ENCODE measurements at regions not wholly inside any gene's neighbourhood (a gene's known extent, or its start where the extent isn't known, plus 50 kb on each side); places are given as distances from the start of the nearest gene placed in this dataset.

GRCh38 chr1:117270679-117271078, 60.0 kb upstream of the VTCN1 start:
- Histone ChIP-seq H3K27me3 (ENCODE audit: insufficient read depth, poor library complexity, severe bottlenecking) (no peaks in the 10 kb centered on the region), H3K9me3 (ENCODE audit: severe bottlenecking) (no peaks in the 10 kb centered on the region), H3K36me3 (ENCODE audit: low read depth) (no peaks in the 10 kb centered on the region), H3K27ac (ENCODE audit: poor library complexity, severe bottlenecking) (no peak overlapping the region), H3K4me3 (ENCODE audit: severe bottlenecking) (no peak overlapping the region), H3K4me1 (ENCODE audit: insufficient read depth, poor library complexity, severe bottlenecking) (no peaks in the 10 kb centered on the region)
- DNase-seq (ENCODE audit: low spot score) (no peak), ATAC-seq (ENCODE audit: low read depth) (no peak)
- no peak for TF ChIP-seq CTCF (IDR thresholded peaks at IDR 0.05; ENCODE audit: poor library complexity, severe bottlenecking)

- ATAC-seq (ENCODE audit: low read depth), result no peak
- TF ChIP-seq CTCF (IDR thresholded peaks at IDR 0.05; ENCODE audit: poor library complexity, severe bottlenecking), result no peak
- H3K4me3 ChIP-seq (ENCODE audit: severe bottlenecking), result no peak overlapping the region
- H3K27ac ChIP-seq (ENCODE audit: poor library complexity, severe bottlenecking), result no peak overlapping the region
- no peaks in the 10 kb centered on the region for H3K27me3 ChIP-seq (ENCODE audit: insufficient read depth, poor library complexity, severe bottlenecking)
- H3K36me3 ChIP-seq (ENCODE audit: low read depth), result no peaks in the 10 kb centered on the region
- DNase-seq (ENCODE audit: low spot score), result no peak
- H3K4me1 ChIP-seq (ENCODE audit: insufficient read depth, poor library complexity, severe bottlenecking), result no peaks in the 10 kb centered on the region
- no peaks in the 10 kb centered on the region for H3K9me3 ChIP-seq (ENCODE audit: severe bottlenecking)
Measured at GRCh38 chr1:117268535-117269455, 58.1 kb upstream of the VTCN1 start.

GRCh38 chr1:117267232-117267774, 56.6 kb upstream of the VTCN1 start:
- no peak for ATAC-seq (ENCODE audit: low read depth)
- H3K4me1 ChIP-seq (ENCODE audit: insufficient read depth, poor library complexity, severe bottlenecking), result no peaks in the 10 kb centered on the region
- TF ChIP-seq CTCF (IDR thresholded peaks at IDR 0.05; ENCODE audit: poor library complexity, severe bottlenecking), result no peak

GRCh38 chr1:117262976-117263375, 52.2 kb upstream of the VTCN1 start:
- ATAC-seq (ENCODE audit: low read depth), result no peak
- Histone ChIP-seq H3K9me3 (ENCODE audit: severe bottlenecking) (no peaks in the 10 kb centered on the region), H3K4me3 (ENCODE audit: severe bottlenecking) (no peak overlapping the region), H3K27me3 (ENCODE audit: insufficient read depth, poor library complexity, severe bottlenecking) (no peaks in the 10 kb centered on the region), H3K27ac (ENCODE audit: poor library complexity, severe bottlenecking) (no peak overlapping the region), H3K36me3 (ENCODE audit: low read depth) (no peaks in the 10 kb centered on the region), H3K4me1 (ENCODE audit: insufficient read depth, poor library complexity, severe bottlenecking) (no peaks in the 10 kb centered on the region)
- TF ChIP-seq CTCF (IDR thresholded peaks at IDR 0.05; ENCODE audit: poor library complexity, severe bottlenecking), result no peak
- DNase-seq (ENCODE audit: low spot score), result no peak

More at GRCh38 chr1:117267232-117267774, 56.6 kb upstream of the VTCN1 start:
- no peaks in the 10 kb centered on the region for H3K9me3 ChIP-seq (ENCODE audit: severe bottlenecking)
- no peak for DNase-seq (ENCODE audit: low spot score)
- no peaks in the 10 kb centered on the region for H3K36me3 ChIP-seq (ENCODE audit: low read depth)
- no peak overlapping the region for H3K4me3 ChIP-seq (ENCODE audit: severe bottlenecking)
- H3K27me3 ChIP-seq (ENCODE audit: insufficient read depth, poor library complexity, severe bottlenecking), result no peaks in the 10 kb centered on the region
- H3K27ac ChIP-seq (ENCODE audit: poor library complexity, severe bottlenecking), result no peak overlapping the region

- H3K36me3 ChIP-seq (ENCODE audit: low read depth), result no peaks in the 10 kb centered on the region
- ATAC-seq (ENCODE audit: low read depth) (no peak), DNase-seq (ENCODE audit: low spot score) (no peak)
- no peak for TF ChIP-seq CTCF (IDR thresholded peaks at IDR 0.05; ENCODE audit: poor library complexity, severe bottlenecking)
- no peaks in the 10 kb centered on the region for H3K9me3 ChIP-seq (ENCODE audit: severe bottlenecking)
- H3K27me3 ChIP-seq (ENCODE audit: insufficient read depth, poor library complexity, severe bottlenecking), result no peaks in the 10 kb centered on the region
- no peak overlapping the region for H3K27ac ChIP-seq (ENCODE audit: poor library complexity, severe bottlenecking)
- no peaks in the 10 kb centered on the region for H3K4me1 ChIP-seq (ENCODE audit: insufficient read depth, poor library complexity, severe bottlenecking)
- H3K4me3 ChIP-seq (ENCODE audit: severe bottlenecking), result no peak overlapping the region
Measured at GRCh38 chr1:117261424-117261785, 50.7 kb upstream of the VTCN1 start.

All from RWPE2 (cell line).